ENCODE measurements at regions not wholly inside any gene's neighbourhood (a gene's known extent, or its start where the extent isn't known, plus 50 kb on each side); places are given as distances from the start of the nearest gene placed in this dataset.

GRCh38 chr5:110917161-110917875 is 154.2 kb upstream of the TSLP start:
- no peaks in the 10 kb centered on the region for H3K27me3 ChIP-seq (ENCODE audit: control insufficient read depth in 3 of 3, insufficient read depth in 3 of 3, low read length in 2 of 3)
- ATAC-seq (ENCODE audit: insufficient read depth, low FRiP score), result no peak
- peaks cover 0 to 13% (median 4%) of the 10 kb centered on the region in 5 donors for H3K4me1 ChIP-seq (ENCODE audit: control insufficient read depth in 5 of 5, insufficient read depth in 5 of 5, low read length in 5 of 5)
- 37 to 44% methylated on average over 6 of the region's 6 CpGs for WGBS, 2 donors
- no peaks in the 10 kb centered on the region for H3K9me3 ChIP-seq (ENCODE audit: control insufficient read depth in 4 of 4, insufficient read depth in 3 of 4, low read length in 3 of 4)
- H3K9ac ChIP-seq (ENCODE audit: insufficient read depth in 1 of 2, low read length in 2 of 2), result no peak overlapping the region
- TF ChIP-seq CTCF (IDR thresholded peaks at IDR 0.05; ENCODE audit: control extremely low read depth, extremely low read depth), result no peak
- no peaks in the 10 kb centered on the region for H3K36me3 ChIP-seq (ENCODE audit: control insufficient read depth in 4 of 4, insufficient read depth in 4 of 4, low read length in 4 of 4)
- H3K4me3 ChIP-seq, result no peak overlapping the region
- peak overlapping the region in 1 of 2 donors; percentile 29 for H3K27ac ChIP-seq (ENCODE audit: low read depth in 1 of 2, low read length in 1 of 2)
- peak in 2 of 3 donors; percentile 10 to 19 for DNase-seq

- Histone ChIP-seq H3K4me3 (no peak overlapping the region), H3K9me3 (ENCODE audit: control insufficient read depth in 4 of 4, insufficient read depth in 3 of 4, low read length in 3 of 4) (no peaks in the 10 kb centered on the region), H3K27ac (ENCODE audit: low read depth in 1 of 2, low read length in 1 of 2) (no peak overlapping the region), H3K4me1 (ENCODE audit: control insufficient read depth in 5 of 5, insufficient read depth in 5 of 5, low read length in 5 of 5) (peaks cover 0 to 13% (median 4%) of the 10 kb centered on the region in 5 donors), H3K36me3 (ENCODE audit: control insufficient read depth in 4 of 4, insufficient read depth in 4 of 4, low read length in 4 of 4) (no peaks in the 10 kb centered on the region), H3K27me3 (ENCODE audit: control insufficient read depth in 3 of 3, insufficient read depth in 3 of 3, low read length in 2 of 3) (no peaks in the 10 kb centered on the region), H3K9ac (ENCODE audit: insufficient read depth in 1 of 2, low read length in 2 of 2) (no peak overlapping the region)
- no peak for ATAC-seq (ENCODE audit: insufficient read depth, low FRiP score)
- DNase-seq, result no peak
- no peak for TF ChIP-seq CTCF (IDR thresholded peaks at IDR 0.05; ENCODE audit: control extremely low read depth, extremely low read depth)
- 27 to 37% methylated on average over 1 of the region's 1 CpG for WGBS, 2 donors
Measured at GRCh38 chr5:110918683-110919082, 152.8 kb upstream of the TSLP start.

GRCh38 chr5:110923971-110924370 is 147.5 kb upstream of the TSLP start:
- no peaks in the 10 kb centered on the region for H3K9me3 ChIP-seq (ENCODE audit: control insufficient read depth in 4 of 4, insufficient read depth in 3 of 4, low read length in 3 of 4)

More at GRCh38 chr5:110923971-110924370, 147.5 kb upstream of the TSLP start:
- H3K36me3 ChIP-seq (ENCODE audit: control insufficient read depth in 4 of 4, insufficient read depth in 4 of 4, low read length in 4 of 4), result no peaks in the 10 kb centered on the region
- no peaks in the 10 kb centered on the region for H3K27me3 ChIP-seq (ENCODE audit: control insufficient read depth in 3 of 3, insufficient read depth in 3 of 3, low read length in 2 of 3)
- peaks cover 0 to 1% (median 0%) of the 10 kb centered on the region in 5 donors for H3K4me1 ChIP-seq (ENCODE audit: control insufficient read depth in 5 of 5, insufficient read depth in 5 of 5, low read length in 5 of 5)
- H3K4me3 ChIP-seq, result no peak overlapping the region
- ATAC-seq (ENCODE audit: insufficient read depth, low FRiP score) (no peak), DNase-seq (no peak)
- H3K9ac ChIP-seq (ENCODE audit: insufficient read depth in 1 of 2, low read length in 2 of 2), result no peak overlapping the region
- TF ChIP-seq CTCF (IDR thresholded peaks at IDR 0.05; ENCODE audit: control extremely low read depth, extremely low read depth), result no peak
- WGBS, 2 donors, result 90 to 97% methylated on average over 1 of the region's 1 CpG
- H3K27ac ChIP-seq (ENCODE audit: low read depth in 1 of 2, low read length in 1 of 2), result no peak overlapping the region
